K562 (cell line): ENCODE measurements at regions not wholly inside any gene's neighbourhood (a gene's known extent, or its start where the extent isn't known, plus 50 kb on each side); places are given as distances from the start of the nearest gene placed in this dataset.

Experiments
- ATAC-seq: fragments of 200-7000 bp; cut with Tn5 transposase; 3 replicates; pipeline ENCODE4 v1.9.1; 2020; ENCODE audit warnings: moderate library complexity
- BruUV-seq: library from RNA; stranded (reverse); fragments of 400-500 nt; replicated peaks from 2 replicates; lab custom pipeline; 2021; lab: Mats Ljungman, UMichigan
- CTCF ChIA-PET: fragments of 300-600 bp; formaldehyde crosslinking; extraction: SDS; loops from one replicate; lab custom pipeline; 2021; ENCODE audit warnings: low intra/inter-chr PET ratio; lab: Yijun Ruan, JAX
- POLR2A ChIA-PET: fragments of 300-600, 350-650 bp; sonication (Branson Sonifier 250); formaldehyde crosslinking; extraction: SDS; loops from one replicate; lab custom pipeline; 2021; ENCODE audit warnings: antibody characterized with exemption, inconsistent platforms; lab: Yijun Ruan, JAX
- DNase-seq, 4 experiments: peaks; one replicate each; pipeline versions ENCODE4 v3.0.0 to v3.0.0-alpha.2; 2011 to 2018; ENCODE audit warnings: low spot score in 3 of 4, mixed read lengths in 3 of 4; ENCODE audit errors: extremely low read depth in 1 of 4
- FAIRE-seq: peaks from 2 replicates; lab custom pipeline; 2011; peaks lifted over from hg19 to GRCh38; lab: Jason Lieb, UNC
- H2AFZ ChIP-seq: 2 replicates; pipeline ENCODE4 v1.6.0; 2011; ENCODE audit warnings: low read depth, low read length, control low read depth, inconsistent platforms
- H3K27ac ChIP-seq: fragments of 200-600 bp; 3 replicates; pipeline ENCODE4 v1.8.0; 2011; ENCODE audit warnings: low read depth, mild to moderate bottlenecking, control low read depth, inconsistent platforms, low read length, moderate library complexity, mixed read lengths; ENCODE audit errors: extremely low read depth
- H3K27me3 ChIP-seq, 2 experiments: fragments of 300-600 bp in 1 of 2; 2 replicates in 1 of 2; 3 replicates in 1 of 2; pipeline versions ENCODE4 v1.6.0 to v1.8.0; 2011; ENCODE audit warnings: inconsistent platforms in 2 of 2, low read length in 2 of 2, mild to moderate bottlenecking in 1 of 2, mixed read lengths in 1 of 2, moderate library complexity in 1 of 2; ENCODE audit not compliant: control insufficient read depth in 2 of 2, insufficient read depth in 2 of 2
- H3K36me3 ChIP-seq: fragments of 300-600 bp; 3 replicates; pipeline ENCODE4 v1.8.0; 2011; ENCODE audit warnings: mild to moderate bottlenecking, low read length, inconsistent platforms; ENCODE audit not compliant: control insufficient read depth, insufficient read depth
- H3K4me1 ChIP-seq, 2 experiments: fragments of 200-600 bp in 1 of 2; replicated peaks in 1 of 2; 2 replicates in 1 of 2; 3 replicates in 1 of 2; pipeline versions ENCODE4 v1.5.1 to v1.8.0; 2011; ENCODE audit warnings: inconsistent platforms in 2 of 2, low read length in 2 of 2, mild to moderate bottlenecking in 1 of 2, mixed read lengths in 1 of 2, moderate library complexity in 1 of 2; ENCODE audit not compliant: control insufficient read depth in 2 of 2, insufficient read depth in 2 of 2
- H3K4me2 ChIP-seq: 2 replicates; pipeline ENCODE4 v1.6.1; 2011; ENCODE audit warnings: low read length, control low read depth, inconsistent platforms, mixed read lengths; ENCODE audit not compliant: insufficient read depth
- H3K4me3 ChIP-seq: fragments of 200-600 bp; sonication (generic), shearing (Covaris generic); 2 replicates; pipeline ENCODE4 v1.5.1; 2016; ENCODE audit warnings: control low read depth, inconsistent platforms
- H3K79me2 ChIP-seq: fragments of 200-600 bp; 3 replicates; pipeline ENCODE4 v1.8.0; 2011; ENCODE audit warnings: low read length, inconsistent platforms; ENCODE audit not compliant: control insufficient read depth, insufficient read depth
- H3K9ac ChIP-seq, 2 experiments: 2 replicates each; pipeline versions ENCODE4 v1.6.0 to v1.6.1; 2011; ENCODE audit warnings: low read depth in 2 of 2, low read length in 2 of 2, control low read depth in 1 of 2, inconsistent platforms in 1 of 2, mild to moderate bottlenecking in 1 of 2, mixed read lengths in 1 of 2; ENCODE audit not compliant: insufficient read depth in 1 of 2
- H3K9me1 ChIP-seq: one replicate; pipeline ENCODE4 v1.6.0; 2011; ENCODE audit warnings: inconsistent platforms, mild to moderate bottlenecking, low read length, moderate library complexity; ENCODE audit not compliant: control insufficient read depth, insufficient read depth
- H3K9me3 ChIP-seq: replicated peaks from 2 replicates; pipeline ENCODE4 v1.5.1; 2011; ENCODE audit warnings: low read depth, low read length, inconsistent platforms; ENCODE audit not compliant: control insufficient read depth, insufficient read depth
- H4K20me1 ChIP-seq: replicated peaks from 2 replicates; pipeline ENCODE4 v1.6.1; 2011; ENCODE audit warnings: low read length, inconsistent platforms, mixed read lengths; ENCODE audit not compliant: control insufficient read depth, insufficient read depth
- ELF1 ChIP-seq: fragments of 200-800 bp; sonication (Bioruptor generic); IDR thresholded peaks from 2 replicates; pipeline ENCODE4 v1.6.1; 2016; ENCODE audit warnings: missing genetic modification characterization, missing compliant biosample characterization
- MYBL2 ChIP-seq, 2 experiments: fragments of 450-650 bp in 1 of 2; sonication (generic) in 1 of 2; formaldehyde crosslinking in 1 of 2; IDR thresholded peaks; 2 replicates each; pipeline versions ENCODE4 v1.6.1 to v1.8.1; 2017 to 2022; ENCODE audit warnings: borderline replicate concordance in 1 of 2, inconsistent platforms in 1 of 2, low read depth in 1 of 2, mild to moderate bottlenecking in 1 of 2, missing genetic modification reagents in 1 of 2, moderate library complexity in 1 of 2
- SMARCE1 ChIP-seq: fragments of 450-650 bp; IDR thresholded peaks from 2 replicates; pipeline ENCODE4 v1.7.1; 2016; ENCODE audit warnings: mild to moderate bottlenecking
- SPI1 ChIP-seq: IDR thresholded peaks from 2 replicates; pipeline ENCODE4 v1.6.1; 2011; ENCODE audit warnings: low read depth, low read length, control low read depth, borderline replicate concordance
- WGBS: fragments of 100-300 bp; shearing (Covaris generic); methylation state at CpG from one replicate; pipeline ENCODE4 v1.1.6; 2016; ENCODE audit warnings: low coverage, mixed read lengths; ENCODE audit not compliant: insufficient coverage; ENCODE audit errors: missing lambda C conversion rate; 5-methylcytosine and 5-hydroxymethylcytosine counted together
- in situ Hi-C: fragments of 300-500 bp; cut with MboI; formaldehyde crosslinking; loops from 4 replicates; pipeline ENCODE4 v1.15.0; 2018; ENCODE audit warnings: inconsistent platforms, mixed read lengths
- intact Hi-C: fragments of 100-400 bp; cut with micrococcal nuclease; formaldehyde crosslinking; loops from 2 replicates; pipeline ENCODE4 v1.14.2; 2022

GRCh38 chr2:46845542-46846486 lies 69.8 kb downstream of the MCFD2 start:
- Histone ChIP-seq H4K20me1 (no peaks in the 10 kb centered on the region), H3K79me2 (no peaks in the 10 kb centered on the region), H3K36me3 (no peaks in the 10 kb centered on the region), H3K9ac (no peak overlapping the region), H3K9me3 (no peaks in the 10 kb centered on the region), H3K27ac (no peak overlapping the region), H3K4me2 (no peak overlapping the region), H3K4me3 (no peak overlapping the region), H2AFZ (peak overlapping the region; percentile 48), H3K4me1 (peaks cover 31 to 32% of the 10 kb centered on the region in 2 experiments), H3K9me1 (no peaks in the 10 kb centered on the region), H3K27me3 (no peaks in the 10 kb centered on the region; a peak in 1 of 5 replicates)
- DNase-seq (no peak), FAIRE-seq (no peak), ATAC-seq (no peak)
- in situ Hi-C loops, result no loop called here
- CTCF ChIA-PET, result no interaction called here
- TF ChIP-seq MYBL2 (IDR thresholded peaks at IDR 0.05; ENCODE audit: low read depth), result no peak
- TF ChIP-seq MYBL2 (CRISPR knock-in tag; IDR thresholded peaks at IDR 0.05; ENCODE audit: borderline replicate concordance), result no peak
- TF ChIP-seq SPI1, result peak; percentile 80; the same call in 1 of the 2 replicates
- no peak for TF ChIP-seq SMARCE1
- 0 out of 2 replicates have a peak, but pooled peaks have one; percentile 29 for TF ChIP-seq ELF1 (tag)
- POLR2A ChIA-PET, result interaction anchor here (0.6 kb wide), 3 partner anchors 9 to 154 kb away, joined by 3 to 4 read pairs (median 3); no protein-coding TSS in a partner anchor
- intact Hi-C loops, result no loop called here
- no TSS peak for BruUV-seq
- WGBS, result 38% methylated on average over 16 of the region's 16 CpGs
